ENCODE measurements at regions not wholly inside any gene's neighbourhood (a gene's known extent, or its start where the extent isn't known, plus 50 kb on each side); places are given as distances from the start of the nearest gene placed in this dataset.

DNA sequence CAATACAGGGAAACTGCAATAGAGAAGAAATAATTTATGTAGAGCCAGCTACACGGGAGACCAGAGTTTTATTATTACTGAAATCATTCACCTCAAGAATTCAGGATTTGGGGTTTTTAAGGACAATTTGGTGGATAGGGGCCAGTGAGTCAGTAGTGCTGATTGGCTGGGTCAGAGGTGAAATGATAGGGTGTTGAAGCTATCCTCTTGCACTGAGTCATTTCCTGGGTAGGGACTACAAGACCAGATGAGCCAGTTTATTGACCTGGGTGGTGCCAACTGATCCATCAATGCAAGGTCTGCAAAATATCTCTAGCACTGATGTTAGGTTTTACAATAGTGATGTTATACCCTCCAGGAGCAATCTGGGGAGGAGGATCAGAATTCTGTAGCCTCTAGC lies 486.3 kb downstream of the LRIG3 start:
- H3K79me2 ChIP-seq (ENCODE audit: insufficient read depth, low read length): no peaks in the 10 kb centered on the region
- no peak overlapping the region for H3K4me3 ChIP-seq (ENCODE audit: insufficient read depth, low read length, poor library complexity, severe bottlenecking)
- TF ChIP-seq EZH2phosphoT487 (conservative IDR thresholded peaks at IDR 0.05; ENCODE audit: low read length): no peak
- TF ChIP-seq, protein P1, sequence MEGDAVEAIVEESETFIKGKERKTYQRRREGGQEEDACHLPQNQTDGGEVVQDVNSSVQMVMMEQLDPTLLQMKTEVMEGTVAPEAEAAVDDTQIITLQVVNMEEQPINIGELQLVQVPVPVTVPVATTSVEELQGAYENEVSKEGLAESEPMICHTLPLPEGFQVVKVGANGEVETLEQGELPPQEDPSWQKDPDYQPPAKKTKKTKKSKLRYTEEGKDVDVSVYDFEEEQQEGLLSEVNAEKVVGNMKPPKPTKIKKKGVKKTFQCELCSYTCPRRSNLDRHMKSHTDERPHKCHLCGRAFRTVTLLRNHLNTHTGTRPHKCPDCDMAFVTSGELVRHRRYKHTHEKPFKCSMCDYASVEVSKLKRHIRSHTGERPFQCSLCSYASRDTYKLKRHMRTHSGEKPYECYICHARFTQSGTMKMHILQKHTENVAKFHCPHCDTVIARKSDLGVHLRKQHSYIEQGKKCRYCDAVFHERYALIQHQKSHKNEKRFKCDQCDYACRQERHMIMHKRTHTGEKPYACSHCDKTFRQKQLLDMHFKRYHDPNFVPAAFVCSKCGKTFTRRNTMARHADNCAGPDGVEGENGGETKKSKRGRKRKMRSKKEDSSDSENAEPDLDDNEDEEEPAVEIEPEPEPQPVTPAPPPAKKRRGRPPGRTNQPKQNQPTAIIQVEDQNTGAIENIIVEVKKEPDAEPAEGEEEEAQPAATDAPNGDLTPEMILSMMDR (IDR thresholded peaks at IDR 0.05; ENCODE audit: insufficient read depth, low read length, poor library complexity, severe bottlenecking): no peak
- H3K27ac ChIP-seq (ENCODE audit: low read depth, low read length): no peak overlapping the region
- no peak overlapping the region for H3K4me2 ChIP-seq (ENCODE audit: low read depth, low read length, poor library complexity, severe bottlenecking)
- H3K9me3 ChIP-seq (ENCODE audit: insufficient read depth, low read length): no peaks in the 10 kb centered on the region
- no peaks in the 10 kb centered on the region for H4K20me1 ChIP-seq (ENCODE audit: low read depth, low read length)
- no peak overlapping the region for H3K9ac ChIP-seq (ENCODE audit: low read length)
- H3K9me2 ChIP-seq (replicated peaks; ENCODE audit: insufficient read depth, low read length): no peaks in the 10 kb centered on the region
- H3K36me3 ChIP-seq (ENCODE audit: low read length): no peaks in the 10 kb centered on the region
- no peak overlapping the region for H2AFZ ChIP-seq (ENCODE audit: low read depth, low read length, severe bottlenecking)
- no peaks in the 10 kb centered on the region for H3F3A ChIP-seq (ENCODE audit: insufficient read depth)
- no peaks in the 10 kb centered on the region for H3K27me3 ChIP-seq (ENCODE audit: low read length)

DNA sequence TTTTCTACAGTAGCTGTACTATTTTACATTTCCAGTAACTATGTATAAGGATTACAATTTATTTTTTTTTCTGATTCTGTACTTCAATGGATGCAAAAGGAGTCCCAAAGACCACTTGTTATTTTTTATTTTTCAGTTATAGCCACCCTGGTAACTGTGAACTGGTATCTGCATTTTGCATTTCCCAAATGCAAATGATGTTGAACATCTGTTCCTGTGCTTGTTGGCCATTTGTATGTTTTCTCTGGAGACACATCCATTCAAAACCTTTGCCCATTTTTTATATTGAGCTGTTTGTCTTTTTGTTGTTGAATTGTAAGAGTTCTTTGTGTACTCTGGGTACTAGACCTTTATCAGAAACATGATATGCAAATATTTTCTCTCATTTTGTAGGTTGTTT lies 485.6 kb downstream of the LRIG3 start:
- no peak overlapping the region for H3K4me3 ChIP-seq (ENCODE audit: insufficient read depth, low read length, poor library complexity, severe bottlenecking)
- no peaks in the 10 kb centered on the region for H3K79me2 ChIP-seq (ENCODE audit: insufficient read depth, low read length)
- H3K27me3 ChIP-seq (ENCODE audit: low read length): no peaks in the 10 kb centered on the region
- H3K27ac ChIP-seq (ENCODE audit: low read depth, low read length): no peak overlapping the region
- H3F3A ChIP-seq (ENCODE audit: insufficient read depth): no peaks in the 10 kb centered on the region
- H3K9ac ChIP-seq (ENCODE audit: low read length): no peak overlapping the region
- H3K36me3 ChIP-seq (ENCODE audit: low read length): no peaks in the 10 kb centered on the region
- H3K4me2 ChIP-seq (ENCODE audit: low read depth, low read length, poor library complexity, severe bottlenecking): no peak overlapping the region
- no peak for TF ChIP-seq EZH2phosphoT487 (conservative IDR thresholded peaks at IDR 0.05; ENCODE audit: low read length)
- TF ChIP-seq, protein P1 (IDR thresholded peaks at IDR 0.05; ENCODE audit: insufficient read depth, low read length, poor library complexity, severe bottlenecking): no peak
- no peaks in the 10 kb centered on the region for H3K9me3 ChIP-seq (ENCODE audit: insufficient read depth, low read length)
- H4K20me1 ChIP-seq (ENCODE audit: low read depth, low read length): no peaks in the 10 kb centered on the region
- no peak overlapping the region for H2AFZ ChIP-seq (ENCODE audit: low read depth, low read length, severe bottlenecking)
- no peaks in the 10 kb centered on the region for H3K9me2 ChIP-seq (replicated peaks; ENCODE audit: insufficient read depth, low read length)

DNA sequence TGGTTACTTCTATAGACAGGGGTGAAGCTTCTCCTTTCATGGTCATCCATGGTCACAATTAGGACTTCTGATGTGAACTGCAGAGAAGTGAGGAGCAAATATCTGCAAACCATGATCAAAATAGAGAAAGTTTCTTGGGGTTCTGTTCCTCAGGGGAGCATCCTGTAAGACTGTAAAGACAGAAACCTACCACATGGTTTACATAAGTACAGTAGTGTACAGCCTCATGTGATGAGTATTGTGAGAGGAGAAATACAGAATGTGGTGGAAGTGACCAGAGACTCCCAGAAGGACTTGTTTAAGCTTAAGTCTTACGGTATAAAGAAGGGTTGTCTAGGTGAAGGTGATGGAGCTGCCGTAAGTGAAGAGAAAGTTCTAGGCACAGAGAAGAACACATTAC lies 484.7 kb downstream of the LRIG3 start:
- Histone ChIP-seq H3K4me3 (ENCODE audit: insufficient read depth, low read length, poor library complexity, severe bottlenecking) (no peak overlapping the region), H3K27ac (ENCODE audit: low read depth, low read length) (no peak overlapping the region), H3K9ac (ENCODE audit: low read length) (no peak overlapping the region), H3K9me3 (ENCODE audit: insufficient read depth, low read length) (no peaks in the 10 kb centered on the region), H3F3A (ENCODE audit: insufficient read depth) (no peaks in the 10 kb centered on the region), H3K4me2 (ENCODE audit: low read depth, low read length, poor library complexity, severe bottlenecking) (no peak overlapping the region), H3K79me2 (ENCODE audit: insufficient read depth, low read length) (no peaks in the 10 kb centered on the region), H2AFZ (ENCODE audit: low read depth, low read length, severe bottlenecking) (no peak overlapping the region), H3K36me3 (ENCODE audit: low read length) (no peaks in the 10 kb centered on the region), H3K27me3 (ENCODE audit: low read length) (no peaks in the 10 kb centered on the region), H3K9me2 (replicated peaks; ENCODE audit: insufficient read depth, low read length) (no peaks in the 10 kb centered on the region), H4K20me1 (ENCODE audit: low read depth, low read length) (no peaks in the 10 kb centered on the region)
- TF ChIP-seq, protein P1 (IDR thresholded peaks at IDR 0.05; ENCODE audit: insufficient read depth, low read length, poor library complexity, severe bottlenecking): no peak
- TF ChIP-seq EZH2phosphoT487 (conservative IDR thresholded peaks at IDR 0.05; ENCODE audit: low read length): no peak
